ENCODE measurements at regions not wholly inside any gene's neighbourhood (a gene's known extent, or its start where the extent isn't known, plus 50 kb on each side); places are given as distances from the start of the nearest gene placed in this dataset.
A peak's percentile ranks its signal among the peaks of the same experiment; 100 is the strongest.

DNA sequence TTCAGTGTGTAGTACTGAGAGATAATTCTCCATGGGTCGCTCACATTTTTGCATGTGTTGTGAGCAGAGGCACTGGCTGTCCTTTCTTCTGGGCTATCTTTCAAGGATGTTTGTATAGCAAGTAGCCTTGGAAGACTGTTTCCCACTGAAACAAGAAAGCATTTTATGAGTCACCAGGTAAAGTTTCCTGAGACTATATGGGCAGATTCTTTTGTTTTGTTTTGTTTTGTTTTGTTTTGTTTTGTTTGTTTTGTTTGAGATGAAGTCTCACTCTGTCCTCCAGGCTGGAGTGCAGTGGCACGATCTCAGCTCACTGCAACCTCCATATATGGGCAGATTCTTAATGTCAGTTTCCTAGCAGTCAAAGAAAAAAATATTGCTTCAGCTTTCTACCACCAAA, 912.6 kb downstream of the TTLL7 start:
- H3K36me3 ChIP-seq (replicated peaks), result no peaks in the 10 kb centered on the region
- no peaks in the 10 kb centered on the region for H3K9me3 ChIP-seq
- no peaks in the 10 kb centered on the region for H3K4me1 ChIP-seq
- no peaks in the 10 kb centered on the region for H3K27me3 ChIP-seq (ENCODE audit: low read depth)
- in situ Hi-C loops (cut with MboI; ENCODE audit: low sequenced_read_pairs), result no loop called here
- no peak overlapping the region for H3K4me3 ChIP-seq
- no peak for DNase-seq (ENCODE audit: low spot score in 2 of 2)

DNA sequence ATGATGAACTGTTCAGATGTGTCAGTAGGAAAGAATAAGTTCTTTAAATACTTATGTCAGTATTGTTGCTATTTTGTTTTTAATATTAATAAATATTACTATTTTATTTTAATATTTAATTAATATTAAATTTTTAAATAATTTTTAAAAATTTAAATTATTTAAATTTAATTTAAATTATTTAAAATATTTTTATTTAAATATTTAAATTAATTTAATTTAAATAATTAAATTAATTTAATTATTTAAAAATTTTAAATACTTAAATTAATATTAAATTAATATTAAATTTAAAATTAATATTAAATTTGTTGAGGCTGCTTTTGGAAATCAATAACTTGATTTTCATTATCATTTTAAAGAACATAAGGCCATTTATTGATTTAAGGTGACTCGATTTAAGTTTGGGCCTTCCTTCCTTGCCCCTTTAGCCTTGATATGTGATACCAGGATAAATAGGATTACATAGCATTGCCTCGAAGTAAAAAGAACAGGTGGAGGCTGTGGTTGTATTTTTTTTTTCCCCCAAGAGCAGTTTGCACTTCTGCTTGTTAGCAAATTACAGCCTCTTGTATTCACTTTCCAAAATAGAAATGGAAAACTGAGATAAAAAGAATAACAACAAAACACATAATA, 915.2 kb downstream of the TTLL7 start:
- Histone ChIP-seq H3K27me3 (ENCODE audit: low read depth) (no peaks in the 10 kb centered on the region), H3K36me3 (replicated peaks) (no peaks in the 10 kb centered on the region), H3K4me3 (no peak overlapping the region), H3K9me3 (no peaks in the 10 kb centered on the region), H3K4me1 (no peaks in the 10 kb centered on the region; the same call in 1 of the 2 replicates)
- in situ Hi-C loops (cut with MboI; ENCODE audit: low sequenced_read_pairs), result no loop called here
- DNase-seq (ENCODE audit: low spot score in 2 of 2), result no peak

- no peaks in the 10 kb centered on the region for H3K9me3 ChIP-seq
- H3K36me3 ChIP-seq (replicated peaks), result no peaks in the 10 kb centered on the region
- no peaks in the 10 kb centered on the region; the same call in 1 of the 2 replicates for H3K27me3 ChIP-seq (ENCODE audit: low read depth)
- no peak overlapping the region for H3K4me3 ChIP-seq
- peaks cover 12% of the 10 kb centered on the region for H3K4me1 ChIP-seq
- peak; percentile 67 to 98 for DNase-seq (ENCODE audit: low spot score in 2 of 2)
- in situ Hi-C loops (cut with MboI; ENCODE audit: low sequenced_read_pairs), result no loop called here
Measured at GRCh38 chr1:83077411-83077810, 921.5 kb downstream of the TTLL7 start.

DNA sequence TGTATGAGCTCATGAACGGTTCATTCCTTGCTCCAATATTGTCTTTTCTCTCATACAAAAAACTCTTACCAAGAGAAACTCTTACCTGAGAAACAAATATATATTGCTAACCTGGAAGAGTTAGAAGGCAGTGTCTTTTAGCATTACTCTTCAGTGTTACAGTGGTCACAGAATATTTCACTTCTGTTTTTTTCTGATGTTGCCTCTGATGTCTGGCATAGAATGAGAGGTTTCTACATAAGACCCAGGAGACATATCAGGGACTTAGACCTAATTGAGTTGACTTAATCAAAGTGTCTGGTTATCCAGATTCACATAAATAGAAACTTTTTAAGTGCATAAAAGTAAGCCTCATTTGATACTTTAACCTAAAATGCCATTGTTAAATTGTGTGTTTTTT, 923.8 kb downstream of the TTLL7 start:
- Histone ChIP-seq H3K4me3 (no peak overlapping the region), H3K9me3 (no peaks in the 10 kb centered on the region), H3K27me3 (ENCODE audit: low read depth) (no peaks in the 10 kb centered on the region; the same call in 1 of the 2 replicates), H3K36me3 (replicated peaks) (no peaks in the 10 kb centered on the region), H3K4me1 (peaks cover 12% of the 10 kb centered on the region)
- in situ Hi-C loops (cut with MboI; ENCODE audit: low sequenced_read_pairs), result no loop called here
- no peak for DNase-seq (ENCODE audit: low spot score in 2 of 2)

DNA sequence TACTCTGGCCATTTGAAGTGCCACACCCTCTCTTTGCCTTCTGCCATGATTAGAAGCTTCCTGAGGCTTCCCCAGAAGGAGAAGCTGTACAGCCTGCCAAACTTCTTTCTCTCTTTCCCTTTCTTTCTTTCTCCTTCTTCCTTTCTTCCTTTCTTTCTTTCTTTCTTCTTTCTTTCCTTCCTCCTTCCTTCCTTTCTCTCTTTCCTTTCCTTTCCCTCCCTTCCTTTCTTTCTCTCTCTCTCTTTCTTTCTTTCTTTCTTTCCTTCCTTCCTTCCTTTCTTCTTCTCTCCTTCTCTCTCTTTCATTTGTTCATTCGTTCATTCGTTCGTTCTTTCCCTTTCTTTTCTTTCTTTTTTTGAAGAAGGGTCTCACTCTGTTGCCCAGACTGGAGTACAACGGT, 931.0 kb downstream of the TTLL7 start:
- H3K36me3 ChIP-seq (replicated peaks), result no peaks in the 10 kb centered on the region
- H3K4me3 ChIP-seq, result no peak overlapping the region
- H3K27me3 ChIP-seq (ENCODE audit: low read depth), result no peaks in the 10 kb centered on the region
- in situ Hi-C loops (cut with MboI; ENCODE audit: low sequenced_read_pairs), result no loop called here
- H3K9me3 ChIP-seq, result no peaks in the 10 kb centered on the region
- no peaks in the 10 kb centered on the region; the same call in 1 of the 2 replicates for H3K4me1 ChIP-seq
- no peak for DNase-seq (ENCODE audit: low spot score in 2 of 2)

- no peak for DNase-seq (ENCODE audit: low spot score in 2 of 2)
- in situ Hi-C loops (cut with MboI; ENCODE audit: low sequenced_read_pairs), result no loop called here
- no peaks in the 10 kb centered on the region for H3K27me3 ChIP-seq (ENCODE audit: low read depth)
- H3K9me3 ChIP-seq, result no peaks in the 10 kb centered on the region
- H3K4me3 ChIP-seq, result no peak overlapping the region
- no peaks in the 10 kb centered on the region for H3K36me3 ChIP-seq (replicated peaks)
- H3K4me1 ChIP-seq, result peaks cover 3% of the 10 kb centered on the region
Measured at GRCh38 chr1:83065952-83066727, 932.8 kb downstream of the TTLL7 start.

DNA sequence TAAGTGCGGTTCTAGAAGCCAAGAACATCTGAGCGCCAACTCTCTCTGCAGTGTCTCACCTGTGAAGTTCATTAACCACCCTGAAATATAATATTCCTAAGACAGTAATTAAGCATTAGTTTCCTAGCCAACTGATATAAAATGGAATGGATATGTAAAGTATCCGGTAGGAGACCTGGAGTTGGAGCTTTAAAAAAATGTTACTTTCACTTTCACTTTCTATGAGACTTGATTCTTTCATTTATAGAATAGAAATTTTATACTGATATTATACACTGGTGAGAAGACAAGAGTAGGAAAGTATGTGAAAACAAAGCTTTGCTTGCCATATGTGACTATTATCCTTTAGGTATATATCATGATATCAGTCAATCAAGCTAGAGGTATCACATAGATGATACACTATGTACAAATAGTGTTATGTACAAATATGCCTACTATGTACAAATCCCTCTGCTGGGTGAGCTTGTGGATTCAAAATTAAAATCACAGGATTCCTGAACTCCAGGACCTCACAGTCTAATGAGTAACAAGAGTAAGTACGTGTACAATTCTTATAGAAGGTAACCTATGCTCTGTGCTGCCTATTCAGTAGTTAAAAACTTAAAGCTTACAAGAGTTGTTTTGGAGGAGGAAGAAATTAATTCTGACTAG, 934.2 kb downstream of the TTLL7 start:
- H3K4me1 ChIP-seq, result peaks cover 11% of the 10 kb centered on the region
- H3K36me3 ChIP-seq (replicated peaks), result no peaks in the 10 kb centered on the region
- in situ Hi-C loops (cut with MboI; ENCODE audit: low sequenced_read_pairs), result no loop called here
- no peaks in the 10 kb centered on the region for H3K9me3 ChIP-seq
- H3K27me3 ChIP-seq (ENCODE audit: low read depth), result no peaks in the 10 kb centered on the region
- no peak for DNase-seq (ENCODE audit: low spot score in 2 of 2)
- H3K4me3 ChIP-seq, result no peak overlapping the region

DNA sequence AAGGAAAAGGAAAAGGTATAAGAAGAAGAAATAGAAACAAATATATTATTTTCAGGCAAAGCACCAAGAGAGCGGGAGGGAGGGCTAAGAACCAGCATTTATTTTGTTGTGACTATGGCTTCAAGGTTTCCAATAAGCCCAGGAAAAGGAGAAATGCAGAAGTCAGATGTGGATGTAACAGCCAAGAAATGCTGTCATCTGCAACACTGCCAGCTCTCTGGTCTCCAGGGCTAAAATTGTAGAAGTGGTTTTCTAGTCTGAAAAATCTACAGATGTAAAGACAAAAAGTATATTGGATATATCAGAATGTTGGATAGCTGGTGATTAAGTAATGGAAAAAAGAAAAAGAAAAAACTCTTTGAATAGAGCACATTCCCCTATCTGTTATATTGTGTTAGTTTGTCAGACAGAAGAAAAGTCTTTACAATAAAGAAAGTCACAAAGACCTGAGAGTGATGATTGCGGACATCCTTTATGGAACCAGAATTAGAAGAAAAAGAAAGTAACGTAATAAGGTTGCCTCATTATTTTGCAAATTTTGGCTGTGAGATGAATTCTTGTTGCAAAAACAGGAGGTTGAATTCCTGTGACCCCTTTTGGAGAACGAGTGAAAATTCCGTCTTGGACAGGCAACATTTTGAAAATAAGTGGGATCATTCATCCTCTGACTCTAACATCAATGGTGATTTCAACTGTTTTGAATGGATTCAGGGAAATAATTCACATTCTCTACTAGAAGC, 938.1 kb downstream of the TTLL7 start:
- Histone ChIP-seq H3K36me3 (replicated peaks) (no peaks in the 10 kb centered on the region), H3K4me3 (no peak overlapping the region), H3K27me3 (ENCODE audit: low read depth) (no peaks in the 10 kb centered on the region), H3K9me3 (no peaks in the 10 kb centered on the region), H3K4me1 (peaks cover 13% of the 10 kb centered on the region)
- peak in 1 of 2 experiments; percentile 54 for DNase-seq (ENCODE audit: low spot score in 2 of 2)
- in situ Hi-C loops (cut with MboI; ENCODE audit: low sequenced_read_pairs), result no loop called here

DNA sequence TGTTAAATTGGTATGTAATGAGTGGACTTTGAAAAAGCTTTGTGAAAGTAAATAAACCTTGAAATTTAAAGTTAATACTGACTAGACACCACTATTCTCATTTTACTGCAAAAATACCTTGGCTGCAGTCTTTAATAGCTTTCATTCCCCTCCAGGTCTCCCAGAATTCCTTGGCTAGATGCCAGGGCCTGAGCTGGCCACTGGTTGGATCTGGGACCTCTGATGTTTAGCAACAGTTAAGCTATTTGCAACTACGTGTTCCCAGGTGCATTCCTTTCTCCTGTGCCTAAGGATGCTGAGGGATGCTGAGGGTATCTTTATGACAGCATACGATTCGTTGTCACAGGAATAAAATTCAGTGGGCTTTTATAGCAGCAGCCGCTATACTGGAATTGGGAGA, 938.7 kb downstream of the TTLL7 start:
- in situ Hi-C loops (cut with MboI; ENCODE audit: low sequenced_read_pairs), result no loop called here
- H3K9me3 ChIP-seq, result no peaks in the 10 kb centered on the region
- no peak overlapping the region for H3K4me3 ChIP-seq
- DNase-seq (ENCODE audit: low spot score in 2 of 2), result peak in 1 of 2 experiments; percentile 39
- H3K27me3 ChIP-seq (ENCODE audit: low read depth), result no peaks in the 10 kb centered on the region
- peaks cover 19% of the 10 kb centered on the region for H3K4me1 ChIP-seq
- no peaks in the 10 kb centered on the region for H3K36me3 ChIP-seq (replicated peaks)

GRCh38 chr1:83058327-83058726, 940.6 kb downstream of the TTLL7 start:
- Histone ChIP-seq H3K4me1 (peaks cover 22% of the 10 kb centered on the region), H3K27me3 (ENCODE audit: low read depth) (no peaks in the 10 kb centered on the region), H3K9me3 (no peaks in the 10 kb centered on the region), H3K4me3 (no peak overlapping the region), H3K36me3 (replicated peaks) (no peaks in the 10 kb centered on the region)
- in situ Hi-C loops (cut with MboI; ENCODE audit: low sequenced_read_pairs), result no loop called here
- no peak for DNase-seq (ENCODE audit: low spot score in 2 of 2)

GRCh38 chr1:83055391-83056170, 943.4 kb downstream of the TTLL7 start:
- H3K27me3 ChIP-seq (ENCODE audit: low read depth), result no peaks in the 10 kb centered on the region
- in situ Hi-C loops (cut with MboI; ENCODE audit: low sequenced_read_pairs), result no loop called here
- H3K4me1 ChIP-seq, result peaks cover 15% of the 10 kb centered on the region
- no peaks in the 10 kb centered on the region for H3K36me3 ChIP-seq (replicated peaks)
- no peak overlapping the region for H3K4me3 ChIP-seq
- peaks cover 9% of the 10 kb centered on the region for H3K9me3 ChIP-seq
- peak; percentile 30 to 54 for DNase-seq (ENCODE audit: low spot score in 2 of 2)

GRCh38 chr1:83053446-83053845, 945.5 kb downstream of the TTLL7 start:
- Histone ChIP-seq H3K9me3 (peaks cover 9% of the 10 kb centered on the region), H3K4me1 (peaks cover 10% of the 10 kb centered on the region), H3K4me3 (no peak overlapping the region), H3K27me3 (ENCODE audit: low read depth) (no peaks in the 10 kb centered on the region), H3K36me3 (replicated peaks) (no peaks in the 10 kb centered on the region)
- in situ Hi-C loops (cut with MboI; ENCODE audit: low sequenced_read_pairs), result no loop called here
- no peak for DNase-seq (ENCODE audit: low spot score in 2 of 2)

- peaks cover 9% of the 10 kb centered on the region for H3K9me3 ChIP-seq
- no peaks in the 10 kb centered on the region for H3K27me3 ChIP-seq (ENCODE audit: low read depth)
- in situ Hi-C loops (cut with MboI; ENCODE audit: low sequenced_read_pairs), result no loop called here
- H3K36me3 ChIP-seq (replicated peaks), result no peaks in the 10 kb centered on the region
- H3K4me3 ChIP-seq, result no peak overlapping the region
- no peak for DNase-seq (ENCODE audit: low spot score in 2 of 2)
- peaks cover 10% of the 10 kb centered on the region for H3K4me1 ChIP-seq
Measured at GRCh38 chr1:83052865-83053264, 946.1 kb downstream of the TTLL7 start.
